A673 (cell line): ENCODE measurements at regions not wholly inside any gene's neighbourhood (a gene's known extent, or its start where the extent isn't known, plus 50 kb on each side); places are given as distances from the start of the nearest gene placed in this dataset.

ENCODE experiments used
- CTCF ChIP-seq: fragments of 300-800, 200-600 bp; sonication (generic); conservative IDR thresholded peaks from 2 replicates; pipeline ENCODE4 v1.5.1; 2017; ENCODE audit warnings: low read depth, mild to moderate bottlenecking, antibody characterized with exemption, low read length, moderate library complexity, mixed read lengths
- EZH2 ChIP-seq: fragments of 200-600 bp; sonication (generic); IDR thresholded peaks from 2 replicates; pipeline ENCODE4 v1.6.1; 2017; ENCODE audit warnings: borderline replicate concordance, low read depth, mild to moderate bottlenecking, mixed read lengths, antibody characterized with exemption, low read length; ENCODE audit not compliant: poor library complexity, severe bottlenecking

- TF ChIP-seq CTCF (no peak), EZH2 (no peak)
Measured at GRCh38 chr2:181235683-181236459, 221.3 kb upstream of the ITGA4 start.
